GM12878 (cell line): ENCODE measurements at regions not wholly inside any gene's neighbourhood (a gene's known extent, or its start where the extent isn't known, plus 50 kb on each side); places are given as distances from the start of the nearest gene placed in this dataset.

ENCODE experiments used
- ATAC-seq: fragments of 200-7000 bp; cut with Tn5 transposase; 3 replicates; pipeline ENCODE4 v1.9.1; 2020; ENCODE audit warnings: mild to moderate bottlenecking, moderate library complexity
- BruUV-seq: library from RNA; stranded (reverse); fragments of 400-500 nt; replicated peaks from 2 replicates; lab custom pipeline; 2021; lab: Mats Ljungman, UMichigan
- CTCF ChIA-PET: fragments of 300-600 bp; sonication (Branson Sonifier 250); formaldehyde crosslinking; extraction: SDS; loops from one replicate; lab custom pipeline; 2021; ENCODE audit warnings: inconsistent platforms; lab: Yijun Ruan, JAX
- POLR2A ChIA-PET: fragments of 350-600 bp; formaldehyde crosslinking; extraction: SDS; loops from one replicate; lab custom pipeline; 2021; ENCODE audit warnings: inconsistent platforms; lab: Charles Lee
- RAD21 ChIA-PET: fragments of 300-600 bp; sonication (Branson Sonifier 250); formaldehyde crosslinking; loops from one replicate; lab custom pipeline; 2023; ENCODE audit warnings: antibody characterized with exemption; ENCODE audit not compliant: unreplicated experiment; lab: Charles Lee
- SMC1A ChIA-PET: fragments of 300-600 bp; sonication (Branson Sonifier 250); formaldehyde crosslinking; loops from one replicate; lab custom pipeline; 2023; ENCODE audit not compliant: unreplicated experiment, uncharacterized antibody; lab: Charles Lee
- DNase-seq: peaks from one replicate; pipeline ENCODE4 v3.0.0-alpha.2; 2011; ENCODE audit warnings: low read depth, low spot score
- FAIRE-seq: peaks from 3 replicates; lab custom pipeline; 2011; peaks lifted over from hg19 to GRCh38; lab: Jason Lieb, UNC
- H2AFZ ChIP-seq: 2 replicates; pipeline ENCODE4 v1.6.0; 2011; ENCODE audit warnings: low read depth, low read length, control low read depth; ENCODE audit not compliant: control insufficient read depth
- H3K27ac ChIP-seq: 2 replicates; pipeline ENCODE4 v1.5.1; 2011; ENCODE audit warnings: control low read depth; ENCODE audit not compliant: control insufficient read depth, insufficient read depth
- H3K27me3 ChIP-seq, 2 experiments: replicated peaks in 1 of 2; 2 replicates each; pipeline versions ENCODE4 v1.6.0 to v1.6.1; 2011; ENCODE audit warnings: low read length in 1 of 2; ENCODE audit not compliant: control insufficient read depth in 2 of 2, insufficient read depth in 2 of 2
- H3K36me3 ChIP-seq, 2 experiments: 2 replicates each; pipeline ENCODE4 v1.5.1; 2011; ENCODE audit warnings: low read length in 1 of 2; ENCODE audit not compliant: control insufficient read depth in 2 of 2, insufficient read depth in 2 of 2
- H3K4me1 ChIP-seq: 2 replicates; pipeline ENCODE4 v1.6.1; 2011; ENCODE audit warnings: mild to moderate bottlenecking, low read length, moderate library complexity, mixed read lengths; ENCODE audit not compliant: control insufficient read depth, insufficient read depth
- H3K4me2 ChIP-seq: 2 replicates; pipeline ENCODE4 v1.6.0; 2011; ENCODE audit warnings: control low read depth; ENCODE audit not compliant: control insufficient read depth, insufficient read depth
- H3K4me3 ChIP-seq: fragments of 200-600 bp; sonication (generic); 2 replicates; pipeline ENCODE4 v1.5.1; 2016
- H3K79me2 ChIP-seq: 2 replicates; pipeline ENCODE4 v1.6.0; 2011; ENCODE audit warnings: low read length; ENCODE audit not compliant: control insufficient read depth, insufficient read depth
- H3K9ac ChIP-seq: 2 replicates; pipeline ENCODE4 v1.8.0; 2011; ENCODE audit warnings: low read length, control low read depth, mixed read lengths; ENCODE audit not compliant: control insufficient read depth, insufficient read depth
- H3K9me3 ChIP-seq: replicated peaks from 3 replicates; pipeline ENCODE4 v1.5.1; 2011; ENCODE audit warnings: mild to moderate bottlenecking, low read length; ENCODE audit not compliant: control insufficient read depth, insufficient read depth
- H4K20me1 ChIP-seq: 2 replicates; pipeline ENCODE4 v1.6.0; 2011; ENCODE audit not compliant: control insufficient read depth, insufficient read depth
- ATF7 ChIP-seq: fragments of 450-650 bp; IDR thresholded peaks from 2 replicates; pipeline ENCODE4 v1.6.1; 2016; ENCODE audit warnings: low read depth, mild to moderate bottlenecking
- BACH1 ChIP-seq: fragments of 450-650 bp; IDR thresholded peaks from 2 replicates; pipeline ENCODE4 v1.6.1; 2017; ENCODE audit warnings: mild to moderate bottlenecking, borderline replicate concordance
- CHD4 ChIP-seq: fragments of 200-600 bp; sonication (generic); IDR thresholded peaks from 2 replicates; pipeline ENCODE4 v1.6.1; 2016; ENCODE audit warnings: mild to moderate bottlenecking
- JUNB ChIP-seq: IDR thresholded peaks from 2 replicates; pipeline ENCODE4 v1.6.1; 2016; ENCODE audit warnings: antibody characterized with exemption, mild to moderate bottlenecking
- RCOR1 ChIP-seq: conservative IDR thresholded peaks from 2 replicates; pipeline ENCODE4 v1.6.1; 2012; ENCODE audit warnings: low read depth, low read length, improper control_type of control experiment
- SREBF1 ChIP-seq: IDR thresholded peaks from 2 replicates; pipeline ENCODE4 v1.6.1; 2012; ENCODE audit warnings: mild to moderate bottlenecking, low read length
- SRF ChIP-seq, 2 experiments: IDR thresholded peaks; 2 replicates each; pipeline ENCODE4 v1.6.1; 2011; ENCODE audit warnings: low read depth in 2 of 2, low read length in 2 of 2, mild to moderate bottlenecking in 1 of 2, moderate library complexity in 1 of 2
- SUZ12 ChIP-seq: fragments of 200-600 bp; sonication (generic); IDR thresholded peaks from one replicate; pipeline ENCODE4 v1.6.1; 2018; ENCODE audit warnings: antibody characterized with exemption, mild to moderate bottlenecking; ENCODE audit not compliant: unreplicated experiment
- ZBTB40 ChIP-seq: fragments of 450-650 bp; IDR thresholded peaks from 2 replicates; pipeline ENCODE4 v1.6.1; 2016; ENCODE audit warnings: mild to moderate bottlenecking, moderate library complexity, borderline replicate concordance
- ZNF622 ChIP-seq: fragments of 450-650 bp; IDR thresholded peaks from 2 replicates; pipeline ENCODE4 v1.6.1; 2017; ENCODE audit warnings: mild to moderate bottlenecking, inconsistent platforms
- WGBS: methylation state at CpG from one replicate; pipeline ENCODE4 v1.1.6; 2016; ENCODE audit warnings: low lambda C conversion rate; ENCODE audit not compliant: insufficient replicate concordance, insufficient coverage; ENCODE audit errors: missing lambda C conversion rate; 5-methylcytosine and 5-hydroxymethylcytosine counted together
- in situ Hi-C: fragments of 300-500 bp; cut with MboI; formaldehyde crosslinking; loops from 9 replicates; pipeline ENCODE4 v1.14.3; 2018; ENCODE audit warnings: mixed read lengths
- intact Hi-C: fragments of 100-400 bp; cut with micrococcal nuclease; formaldehyde crosslinking; loops from one replicate; pipeline ENCODE4 v1.14.2; 2022; ENCODE audit not compliant: unreplicated experiment

DNA sequence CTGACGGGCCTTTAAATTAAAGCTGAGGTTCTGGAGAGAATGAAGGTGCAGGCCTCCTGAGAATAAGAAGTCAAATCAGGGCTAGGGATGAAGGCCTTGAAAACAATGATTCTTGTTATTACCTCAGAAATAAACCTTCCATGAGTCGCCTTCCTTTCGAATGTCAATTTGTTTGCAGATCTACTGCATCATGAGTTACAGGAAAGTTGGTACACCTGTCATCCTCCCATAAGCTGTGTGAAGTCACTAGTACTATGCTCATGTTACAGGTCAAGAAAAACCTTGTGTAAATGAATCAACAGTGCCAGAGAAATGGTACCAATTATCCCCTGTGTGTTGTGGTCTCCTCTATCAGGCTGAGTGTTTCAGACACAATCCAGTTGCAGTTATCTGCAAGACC, 281.2 kb upstream of the PLXNA2 start:
- WGBS: 0% methylated on average over 3 of the region's 3 CpGs
- BruUV-seq: no TSS peak
- POLR2A ChIA-PET: no interaction called here
- Histone ChIP-seq H3K4me1 (no peaks in the 10 kb centered on the region), H3K9ac (no peak overlapping the region), H3K79me2 (no peaks in the 10 kb centered on the region), H3K36me3 (no peaks in the 10 kb centered on the region), H3K9me3 (no peaks in the 10 kb centered on the region)
- intact Hi-C loops: no loop called here
- ATAC-seq: no peak
- in situ Hi-C loops: no loop called here
- no peak for FAIRE-seq
- TF ChIP-seq SRF (IDR thresholded peaks at IDR 0.05; ENCODE audit: low read depth in 2 of 2, low read length in 2 of 2) (no peak), RCOR1 (no peak), ZBTB40 (no peak), JUNB (no peak), CHD4 (no peak), ATF7 (no peak), BACH1 (no peak), SUZ12 (no peak), ZNF622 (no peak), SREBF1 (no peak)
- TF ChIP-seq, all 136 proteins: peak for 0
- Histone ChIP-seq H3K27ac (no peak overlapping the region), H4K20me1 (no peaks in the 10 kb centered on the region), H2AFZ (no peak overlapping the region), H3K4me2 (no peak overlapping the region), H3K27me3 (no peaks in the 10 kb centered on the region; a peak in 2 of 4 replicates), H3K4me3 (no peak overlapping the region)
- ChIA-PET CTCF (no interaction called here), RAD21 (no interaction called here), SMC1A (no interaction called here)
- DNase-seq: no peak
